ENCODE measurements at regions not wholly inside any gene's neighbourhood (a gene's known extent, or its start where the extent isn't known, plus 50 kb on each side); places are given as distances from the start of the nearest gene placed in this dataset.

GRCh38 chr3:144105542-144105941 is 133.9 kb downstream of the DIPK2A start:
- Mint-ChIP-seq H3K9me3 (no peaks in the 10 kb centered on the region), H3K27me3 (no peaks in the 10 kb centered on the region), H3K36me3 (no peaks in the 10 kb centered on the region), H3K4me3 (no peak overlapping the region), H3K4me1 (peaks cover 10% of the 10 kb centered on the region), H3K27ac (no peak overlapping the region)
- ATAC-seq, result no peak

- H3K36me3 Mint-ChIP-seq, result no peaks in the 10 kb centered on the region
- ATAC-seq, result no peak
- no peak overlapping the region for H3K27ac Mint-ChIP-seq
- no peak overlapping the region for H3K4me3 Mint-ChIP-seq
- H3K27me3 Mint-ChIP-seq, result no peaks in the 10 kb centered on the region
- H3K4me1 Mint-ChIP-seq, result peaks cover 10% of the 10 kb centered on the region
- no peaks in the 10 kb centered on the region for H3K9me3 Mint-ChIP-seq
Measured at GRCh38 chr3:144106970-144107369, 135.3 kb downstream of the DIPK2A start.

GRCh38 chr3:144107923-144108322 is 136.3 kb downstream of the DIPK2A start:
- peaks cover 10% of the 10 kb centered on the region for H3K4me1 Mint-ChIP-seq
- H3K4me3 Mint-ChIP-seq, result no peak overlapping the region
- no peak for ATAC-seq
- no peaks in the 10 kb centered on the region for H3K27me3 Mint-ChIP-seq
- H3K9me3 Mint-ChIP-seq, result no peaks in the 10 kb centered on the region
- H3K36me3 Mint-ChIP-seq, result no peaks in the 10 kb centered on the region
- no peak overlapping the region for H3K27ac Mint-ChIP-seq

GRCh38 chr3:144109944-144110343 is 138.3 kb downstream of the DIPK2A start:
- Mint-ChIP-seq H3K27me3 (no peaks in the 10 kb centered on the region), H3K27ac (no peak overlapping the region), H3K4me3 (no peak overlapping the region), H3K36me3 (no peaks in the 10 kb centered on the region), H3K4me1 (peaks cover 10% of the 10 kb centered on the region), H3K9me3 (no peaks in the 10 kb centered on the region)
- ATAC-seq, result peak; percentile 70

GRCh38 chr3:144112036-144112435 is 140.4 kb downstream of the DIPK2A start:
- H3K27ac Mint-ChIP-seq, result no peak overlapping the region
- H3K9me3 Mint-ChIP-seq, result no peaks in the 10 kb centered on the region
- H3K4me3 Mint-ChIP-seq, result no peak overlapping the region
- no peaks in the 10 kb centered on the region for H3K27me3 Mint-ChIP-seq
- no peak for ATAC-seq
- no peaks in the 10 kb centered on the region for H3K36me3 Mint-ChIP-seq
- peaks cover 10% of the 10 kb centered on the region for H3K4me1 Mint-ChIP-seq

GRCh38 chr3:144112437-144112836 is 140.8 kb downstream of the DIPK2A start:
- ATAC-seq, result no peak
- Mint-ChIP-seq H3K9me3 (no peaks in the 10 kb centered on the region), H3K4me1 (peaks cover 10% of the 10 kb centered on the region), H3K27me3 (no peaks in the 10 kb centered on the region), H3K36me3 (no peaks in the 10 kb centered on the region), H3K4me3 (no peak overlapping the region), H3K27ac (no peak overlapping the region)

GRCh38 chr3:144114767-144115166 is 143.1 kb downstream of the DIPK2A start:
- H3K4me1 Mint-ChIP-seq, result peaks cover 7% of the 10 kb centered on the region
- H3K27me3 Mint-ChIP-seq, result no peaks in the 10 kb centered on the region
- H3K4me3 Mint-ChIP-seq, result no peak overlapping the region

GRCh38 chr3:144119633-144120032 is 148.0 kb downstream of the DIPK2A start:
- Mint-ChIP-seq H3K27ac (no peak overlapping the region), H3K9me3 (no peaks in the 10 kb centered on the region), H3K36me3 (no peaks in the 10 kb centered on the region), H3K27me3 (no peaks in the 10 kb centered on the region), H3K4me1 (no peaks in the 10 kb centered on the region), H3K4me3 (no peak overlapping the region)
- ATAC-seq, result no peak

More at GRCh38 chr3:144114767-144115166, 143.1 kb downstream of the DIPK2A start:
- Mint-ChIP-seq H3K9me3 (no peaks in the 10 kb centered on the region), H3K27ac (no peak overlapping the region), H3K36me3 (no peaks in the 10 kb centered on the region)
- ATAC-seq, result no peak

- Mint-ChIP-seq H3K4me1 (no peaks in the 10 kb centered on the region), H3K9me3 (peaks cover 7% of the 10 kb centered on the region), H3K27me3 (no peaks in the 10 kb centered on the region), H3K36me3 (no peaks in the 10 kb centered on the region), H3K27ac (no peak overlapping the region), H3K4me3 (no peak overlapping the region)
- ATAC-seq, result no peak
Measured at GRCh38 chr3:144121661-144122060, 150.0 kb downstream of the DIPK2A start.

GRCh38 chr3:144127014-144127413 is 155.4 kb downstream of the DIPK2A start:
- Mint-ChIP-seq H3K27me3 (no peaks in the 10 kb centered on the region), H3K9me3 (peaks cover 10% of the 10 kb centered on the region), H3K4me3 (no peak overlapping the region), H3K36me3 (no peaks in the 10 kb centered on the region), H3K4me1 (peaks cover 13% of the 10 kb centered on the region), H3K27ac (no peak overlapping the region)
- no peak for ATAC-seq

GRCh38 chr3:144127700-144128099 is 156.1 kb downstream of the DIPK2A start:
- H3K27ac Mint-ChIP-seq, result peak overlapping the region; percentile 59
- no peaks in the 10 kb centered on the region for H3K36me3 Mint-ChIP-seq
- peaks cover 10% of the 10 kb centered on the region for H3K9me3 Mint-ChIP-seq
- H3K27me3 Mint-ChIP-seq, result no peaks in the 10 kb centered on the region
- peaks cover 13% of the 10 kb centered on the region for H3K4me1 Mint-ChIP-seq
- no peak overlapping the region for H3K4me3 Mint-ChIP-seq
- ATAC-seq, result no peak

GRCh38 chr3:144128108-144128892 is 156.7 kb downstream of the DIPK2A start:
- Mint-ChIP-seq H3K36me3 (no peaks in the 10 kb centered on the region), H3K9me3 (peaks cover 10% of the 10 kb centered on the region), H3K27ac (peak overlapping the region; percentile 59), H3K4me1 (peaks cover 13% of the 10 kb centered on the region), H3K27me3 (no peaks in the 10 kb centered on the region), H3K4me3 (peak overlapping the region; percentile 15)
- ATAC-seq, result peak; percentile 48

- no peak for ATAC-seq
- Mint-ChIP-seq H3K27ac (no peak overlapping the region), H3K27me3 (no peaks in the 10 kb centered on the region), H3K4me3 (no peak overlapping the region), H3K36me3 (no peaks in the 10 kb centered on the region), H3K9me3 (peaks cover 10% of the 10 kb centered on the region), H3K4me1 (peaks cover 13% of the 10 kb centered on the region)
Measured at GRCh38 chr3:144129536-144130214, 158.1 kb downstream of the DIPK2A start.

GRCh38 chr3:144141074-144141473 is 169.5 kb downstream of the DIPK2A start:
- Mint-ChIP-seq H3K9me3 (peaks cover 4% of the 10 kb centered on the region), H3K27ac (no peak overlapping the region), H3K27me3 (peaks cover 10% of the 10 kb centered on the region), H3K36me3 (no peaks in the 10 kb centered on the region), H3K4me1 (no peaks in the 10 kb centered on the region), H3K4me3 (no peak overlapping the region)
- no peak for ATAC-seq

GRCh38 chr3:144141496-144141895 is 169.9 kb downstream of the DIPK2A start:
- no peak overlapping the region for H3K27ac Mint-ChIP-seq
- peaks cover 10% of the 10 kb centered on the region for H3K27me3 Mint-ChIP-seq
- ATAC-seq, result no peak
- H3K9me3 Mint-ChIP-seq, result peaks cover 4% of the 10 kb centered on the region
- H3K36me3 Mint-ChIP-seq, result no peaks in the 10 kb centered on the region
- no peak overlapping the region for H3K4me3 Mint-ChIP-seq
- H3K4me1 Mint-ChIP-seq, result no peaks in the 10 kb centered on the region

All from stimulated activated memory B cell treated with anti-CD40 and anti-IgM and Interleukin-4, amounts not matched to agents 10 μg/mL and 1 μg/mL and 100 μg/mL, for 72 hours (primary cell).